NCI-H1436 (cell line): ENCODE measurements at regions not wholly inside any gene's neighbourhood (a gene's known extent, or its start where the extent isn't known, plus 50 kb on each side); places are given as distances from the start of the nearest gene placed in this dataset.

Experiments used
- DNase-seq: peaks from one replicate; lab custom pipeline; 2025; lab: John Stamatoyannopoulos, UW

DNA sequence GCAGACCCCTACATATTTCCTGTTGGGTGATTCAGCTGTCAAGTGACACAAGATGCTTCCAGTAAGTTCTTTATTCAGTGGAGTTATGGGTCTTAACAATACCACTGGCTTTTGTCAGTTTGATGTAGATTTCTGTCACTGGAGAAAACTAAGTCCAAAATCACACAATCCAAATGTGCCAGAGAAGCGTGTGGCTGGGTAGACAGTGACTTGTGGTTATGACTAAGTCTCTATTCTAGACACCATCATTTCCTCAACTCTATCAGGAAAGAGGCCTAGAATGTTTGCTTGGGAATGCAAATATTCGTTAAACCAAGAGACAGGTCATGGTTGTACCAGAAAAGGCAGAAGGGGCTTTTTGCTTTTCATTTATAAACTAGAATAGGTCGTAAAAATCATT is 54.4 kb upstream of the HS3ST1 start:
- DNase-seq: no peak

- no peak for DNase-seq
Observed at GRCh38 chr4:11480683-11481082, 52.0 kb upstream of the HS3ST1 start.
